Breast epithelium (tissue), 4 donors: ENCODE measurements at regions not wholly inside any gene's neighbourhood (a gene's known extent, or its start where the extent isn't known, plus 50 kb on each side); places are given as distances from the start of the nearest gene placed in this dataset.

Experiments used
- DNase-seq, 2 donors: peaks; one replicate each; pipeline ENCODE4 v3.0.0-alpha.2; 2019; ENCODE audit warnings: low spot score in 2 of 2
- H3K27ac ChIP-seq, 2 donors: fragments of 200-600 bp; sonication (generic) in 1 of 2; one replicate each; pipeline ENCODE4 v1.5.1; 2016 to 2019; ENCODE audit warnings: mild to moderate bottlenecking in 1 of 2
- H3K27me3 ChIP-seq, 2 donors: fragments of 200-600 bp; sonication (generic) in 1 of 2; one replicate each; pipeline versions ENCODE4 v1.5.1 to v1.6.0; 2017 to 2019; ENCODE audit warnings: control low read depth in 1 of 2, mild to moderate bottlenecking in 1 of 2
- H3K36me3 ChIP-seq: fragments of 200-600 bp; one replicate; pipeline ENCODE4 v1.5.1; 2019
- H3K4me1 ChIP-seq, 2 donors: fragments of 200-600 bp; sonication (generic); one replicate each; pipeline ENCODE4 v1.5.1; 2016 to 2019; ENCODE audit warnings: control low read depth in 1 of 2
- H3K4me3 ChIP-seq, 3 donors: fragments of 200-600 bp; sonication (generic); 1 replicate in 2 of 3; 2 replicates in 1 of 3; pipeline ENCODE4 v1.5.1; 2016 to 2019; ENCODE audit warnings: mild to moderate bottlenecking in 3 of 3, moderate library complexity in 2 of 3
- H3K9me3 ChIP-seq, 2 donors: fragments of 200-600 bp; sonication (generic) in 1 of 2; one replicate each; pipeline ENCODE4 v1.5.1; 2016 to 2019; ENCODE audit warnings: control low read depth in 1 of 2
- CTCF ChIP-seq, 3 donors: fragments of 450-650 bp; IDR thresholded peaks; one replicate each; pipeline ENCODE4 v1.5.1; 2016 to 2017; ENCODE audit warnings: antibody characterized with exemption in 3 of 3, mild to moderate bottlenecking in 3 of 3, moderate library complexity in 3 of 3
- POLR2A ChIP-seq: fragments of 450-650 bp; IDR thresholded peaks from one replicate; pipeline ENCODE4 v1.6.1; 2016; ENCODE audit warnings: antibody characterized with exemption, mild to moderate bottlenecking, moderate library complexity
- POLR2AphosphoS5 ChIP-seq, 3 donors: sonication (generic); formaldehyde crosslinking; IDR thresholded peaks; one replicate each; pipeline ENCODE4 v1.6.1; 2017; ENCODE audit warnings: antibody characterized with exemption in 3 of 3
- intact Hi-C: fragments of 100-400 bp; cut with DNase I; formaldehyde crosslinking; loops from one replicate; pipeline ENCODE4 v1.15.1; 2023; ENCODE audit warnings: low total_unique reads

DNA sequence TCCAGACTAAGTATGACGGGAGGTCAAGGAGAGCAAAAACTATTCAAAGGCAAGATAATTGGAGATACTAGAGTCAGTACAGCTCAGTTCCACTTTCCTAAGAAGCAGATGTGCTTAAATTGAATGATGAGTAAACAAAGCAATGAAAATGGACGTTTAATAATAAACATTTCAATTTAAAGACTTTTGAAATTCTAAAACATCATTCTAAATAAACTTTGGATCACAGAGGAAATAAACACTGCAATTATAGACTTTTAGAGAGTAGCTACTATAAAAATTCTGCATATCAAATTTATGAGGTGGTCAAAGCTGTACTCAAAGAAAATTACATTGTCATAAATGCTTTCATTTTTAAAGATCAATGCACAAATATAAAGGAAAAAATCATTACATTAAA lies 418.3 kb downstream of the GPAM start:
- H3K27ac ChIP-seq = no peak overlapping the region
- H3K9me3 ChIP-seq = peaks cover 0 to 5% of the 10 kb centered on the region in 2 donors
- intact Hi-C loops = no loop called here
- no peak for TF ChIP-seq POLR2AphosphoS5 (IDR thresholded peaks at IDR 0.05)
- no peak for TF ChIP-seq POLR2A
- TF ChIP-seq CTCF (IDR thresholded peaks at IDR 0.05) = no peak
- no peak for DNase-seq
- H3K36me3 ChIP-seq = no peaks in the 10 kb centered on the region
- H3K4me3 ChIP-seq = no peak overlapping the region
- H3K27me3 ChIP-seq = no peaks in the 10 kb centered on the region
- H3K4me1 ChIP-seq = no peaks in the 10 kb centered on the region

- Histone ChIP-seq H3K4me1 (no peaks in the 10 kb centered on the region), H3K9me3 (peaks cover 0 to 5% of the 10 kb centered on the region in 2 donors), H3K36me3 (no peaks in the 10 kb centered on the region), H3K4me3 (no peak overlapping the region), H3K27ac (no peak overlapping the region), H3K27me3 (no peaks in the 10 kb centered on the region)
- TF ChIP-seq POLR2AphosphoS5 (IDR thresholded peaks at IDR 0.05) (no peak), POLR2A (no peak), CTCF (IDR thresholded peaks at IDR 0.05) (no peak)
- DNase-seq = no peak
- intact Hi-C loops = no loop called here
Observed at GRCh38 chr10:111766464-111766863, 417.1 kb downstream of the GPAM start.

DNA sequence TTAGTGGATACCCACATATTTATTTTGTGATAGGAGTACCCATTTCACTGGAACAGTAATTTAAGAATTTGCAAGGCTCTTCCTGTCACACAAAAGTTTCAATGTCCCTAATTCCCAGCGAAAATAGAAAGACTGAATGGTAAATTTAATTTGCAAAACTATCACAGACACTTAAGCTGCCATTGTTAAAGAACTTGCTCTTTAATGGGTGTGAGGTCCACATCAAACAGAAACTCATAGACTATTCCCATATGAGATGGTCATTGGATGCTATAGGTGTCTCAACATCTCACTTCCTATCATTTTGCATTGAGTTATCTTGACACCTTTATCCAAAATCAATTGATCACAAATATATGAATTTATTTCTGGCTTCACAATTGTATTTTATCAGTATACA lies 415.9 kb downstream of the GPAM start:
- DNase-seq = no peak
- peaks cover 0 to 5% of the 10 kb centered on the region in 2 donors for H3K9me3 ChIP-seq
- no peaks in the 10 kb centered on the region for H3K36me3 ChIP-seq
- intact Hi-C loops = no loop called here
- no peaks in the 10 kb centered on the region for H3K27me3 ChIP-seq
- no peak overlapping the region for H3K27ac ChIP-seq
- H3K4me1 ChIP-seq = no peaks in the 10 kb centered on the region
- TF ChIP-seq POLR2A (no peak), POLR2AphosphoS5 (IDR thresholded peaks at IDR 0.05) (no peak), CTCF (IDR thresholded peaks at IDR 0.05) (no peak)
- no peak overlapping the region for H3K4me3 ChIP-seq

DNA sequence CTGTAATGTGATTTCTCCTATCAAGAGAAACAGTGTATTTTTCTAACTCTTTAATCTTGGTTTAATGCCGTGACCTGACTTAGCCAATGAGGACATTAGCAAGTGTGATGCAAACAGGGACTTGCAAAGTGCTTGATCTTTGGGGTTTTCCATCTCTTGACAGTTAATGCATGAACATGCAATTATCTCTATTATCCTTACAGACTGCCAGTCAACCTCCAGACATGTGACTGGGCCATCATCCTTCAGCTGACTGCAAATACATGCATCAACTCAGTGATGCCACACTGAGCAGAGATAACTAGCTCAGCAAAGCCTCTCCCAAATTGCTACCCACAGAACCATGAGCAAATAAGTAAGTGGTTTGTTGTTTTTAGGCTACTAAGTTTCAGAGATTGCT lies 409.6 kb downstream of the GPAM start:
- Histone ChIP-seq H3K27me3 (no peaks in the 10 kb centered on the region), H3K4me1 (no peaks in the 10 kb centered on the region), H3K9me3 (no peaks in the 10 kb centered on the region), H3K27ac (no peak overlapping the region), H3K36me3 (no peaks in the 10 kb centered on the region), H3K4me3 (no peak overlapping the region)
- no peak for TF ChIP-seq POLR2AphosphoS5 (IDR thresholded peaks at IDR 0.05)
- no peak for TF ChIP-seq POLR2A
- no peak for TF ChIP-seq CTCF (IDR thresholded peaks at IDR 0.05)
- intact Hi-C loops = no loop called here
- no peak for DNase-seq

DNA sequence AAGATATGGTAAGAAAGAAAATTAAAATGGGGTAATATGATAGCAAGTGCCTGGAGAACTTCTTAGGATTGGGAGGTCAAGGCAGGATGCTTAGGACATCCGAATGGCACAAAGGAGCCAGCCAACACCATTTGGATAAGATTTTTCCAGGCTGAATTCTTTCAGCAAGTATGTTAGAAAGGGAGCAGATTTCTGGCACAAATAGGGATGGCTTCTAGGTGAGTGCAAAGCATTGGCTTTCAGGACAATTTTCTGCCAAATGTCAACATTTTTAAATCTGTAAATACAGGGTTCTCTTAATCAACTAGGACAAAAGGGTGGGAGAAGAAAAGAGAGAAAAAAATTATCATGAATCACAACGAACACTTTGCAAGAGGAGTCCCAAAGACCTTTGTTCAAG lies 409.1 kb downstream of the GPAM start:
- Histone ChIP-seq H3K36me3 (no peaks in the 10 kb centered on the region), H3K4me3 (no peak overlapping the region), H3K27me3 (no peaks in the 10 kb centered on the region), H3K27ac (no peak overlapping the region), H3K9me3 (no peaks in the 10 kb centered on the region), H3K4me1 (no peaks in the 10 kb centered on the region)
- no peak for DNase-seq
- intact Hi-C loops = no loop called here
- TF ChIP-seq POLR2A (no peak), CTCF (IDR thresholded peaks at IDR 0.05) (no peak)
